ENCODE measurements at regions not wholly inside any gene's neighbourhood (a gene's known extent, or its start where the extent isn't known, plus 50 kb on each side); places are given as distances from the start of the nearest gene placed in this dataset.

DNA sequence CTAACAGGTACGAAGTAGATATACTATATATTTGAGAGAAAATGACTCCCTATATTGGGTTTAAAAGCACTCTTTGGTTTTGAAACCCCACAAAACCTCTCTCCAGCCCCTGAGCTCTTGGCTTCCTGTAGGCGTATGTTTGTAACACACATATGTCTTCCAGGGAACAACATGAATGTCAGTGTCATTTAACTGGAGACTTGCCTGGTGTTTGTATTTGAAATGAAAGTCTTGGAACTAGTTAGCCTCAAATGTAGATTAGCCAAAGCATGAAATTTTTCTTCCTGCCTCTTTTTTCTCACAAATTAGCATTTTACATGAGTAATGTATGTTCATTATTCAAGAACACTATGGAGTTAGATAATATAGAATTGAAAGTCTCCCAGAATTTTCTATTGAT, 411.8 kb upstream of the ASIC2 start:
- Histone ChIP-seq H3K27me3 (ENCODE audit: insufficient read depth, low read length) (no peaks in the 10 kb centered on the region), H3K79me2 (ENCODE audit: insufficient read depth, low read length) (no peaks in the 10 kb centered on the region), H3K4me2 (ENCODE audit: low read length) (no peak overlapping the region), H3K4me1 (ENCODE audit: insufficient read depth, low read length, severe bottlenecking) (no peaks in the 10 kb centered on the region), H3K9me2 (ENCODE audit: low read depth, low read length) (no peaks in the 10 kb centered on the region), H2AFZ (ENCODE audit: low read length) (no peak overlapping the region), H3K36me3 (ENCODE audit: insufficient read depth, low read length) (no peaks in the 10 kb centered on the region), H3K9ac (ENCODE audit: low read length) (no peak overlapping the region), H3K27ac (ENCODE audit: low read depth, low read length, poor library complexity, severe bottlenecking) (no peak overlapping the region), H3F3A (ENCODE audit: insufficient read depth, low read length) (no peaks in the 10 kb centered on the region), H3K4me3 (ENCODE audit: low read depth, low read length, poor library complexity, severe bottlenecking) (no peak overlapping the region), H3K9me3 (ENCODE audit: low read length) (no peaks in the 10 kb centered on the region), H4K20me1 (ENCODE audit: insufficient read depth, low read length) (no peaks in the 10 kb centered on the region)
- TF ChIP-seq EZH2 (IDR thresholded peaks at IDR 0.05; ENCODE audit: borderline replicate concordance, low read length) = no peak
- TF ChIP-seq, protein P1, sequence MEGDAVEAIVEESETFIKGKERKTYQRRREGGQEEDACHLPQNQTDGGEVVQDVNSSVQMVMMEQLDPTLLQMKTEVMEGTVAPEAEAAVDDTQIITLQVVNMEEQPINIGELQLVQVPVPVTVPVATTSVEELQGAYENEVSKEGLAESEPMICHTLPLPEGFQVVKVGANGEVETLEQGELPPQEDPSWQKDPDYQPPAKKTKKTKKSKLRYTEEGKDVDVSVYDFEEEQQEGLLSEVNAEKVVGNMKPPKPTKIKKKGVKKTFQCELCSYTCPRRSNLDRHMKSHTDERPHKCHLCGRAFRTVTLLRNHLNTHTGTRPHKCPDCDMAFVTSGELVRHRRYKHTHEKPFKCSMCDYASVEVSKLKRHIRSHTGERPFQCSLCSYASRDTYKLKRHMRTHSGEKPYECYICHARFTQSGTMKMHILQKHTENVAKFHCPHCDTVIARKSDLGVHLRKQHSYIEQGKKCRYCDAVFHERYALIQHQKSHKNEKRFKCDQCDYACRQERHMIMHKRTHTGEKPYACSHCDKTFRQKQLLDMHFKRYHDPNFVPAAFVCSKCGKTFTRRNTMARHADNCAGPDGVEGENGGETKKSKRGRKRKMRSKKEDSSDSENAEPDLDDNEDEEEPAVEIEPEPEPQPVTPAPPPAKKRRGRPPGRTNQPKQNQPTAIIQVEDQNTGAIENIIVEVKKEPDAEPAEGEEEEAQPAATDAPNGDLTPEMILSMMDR (IDR thresholded peaks at IDR 0.05; ENCODE audit: low read length) = no peak

DNA sequence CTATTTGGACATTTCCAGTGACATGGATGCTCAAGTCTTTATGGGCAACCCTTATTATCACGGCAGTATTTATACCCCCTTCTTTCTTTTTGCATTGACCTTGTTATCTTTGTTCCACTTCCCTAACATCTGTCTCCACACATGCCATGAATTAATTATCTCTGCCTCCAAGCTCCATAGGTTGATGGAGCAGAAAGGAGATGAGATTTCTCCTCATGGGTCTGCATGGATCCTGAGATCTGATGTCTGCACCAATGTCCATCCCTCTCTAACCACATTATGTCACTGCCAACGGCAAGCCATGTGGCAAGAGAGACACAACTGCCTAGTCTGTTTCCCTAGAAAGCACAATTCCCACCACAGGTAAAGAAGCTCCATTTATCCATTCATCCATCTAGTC, 416.8 kb upstream of the ASIC2 start:
- Histone ChIP-seq H3K4me3 (ENCODE audit: low read depth, low read length, poor library complexity, severe bottlenecking) (no peak overlapping the region), H3K9me2 (ENCODE audit: low read depth, low read length) (no peaks in the 10 kb centered on the region), H3K9me3 (ENCODE audit: low read length) (no peaks in the 10 kb centered on the region), H3K4me2 (ENCODE audit: low read length) (no peak overlapping the region), H3K4me1 (ENCODE audit: insufficient read depth, low read length, severe bottlenecking) (no peaks in the 10 kb centered on the region), H2AFZ (ENCODE audit: low read length) (no peak overlapping the region), H3K79me2 (ENCODE audit: insufficient read depth, low read length) (no peaks in the 10 kb centered on the region), H4K20me1 (ENCODE audit: insufficient read depth, low read length) (no peaks in the 10 kb centered on the region), H3K27ac (ENCODE audit: low read depth, low read length, poor library complexity, severe bottlenecking) (no peak overlapping the region), H3K36me3 (ENCODE audit: insufficient read depth, low read length) (no peaks in the 10 kb centered on the region), H3F3A (ENCODE audit: insufficient read depth, low read length) (no peaks in the 10 kb centered on the region), H3K9ac (ENCODE audit: low read length) (no peak overlapping the region), H3K27me3 (ENCODE audit: insufficient read depth, low read length) (no peaks in the 10 kb centered on the region)
- TF ChIP-seq, protein P1 (IDR thresholded peaks at IDR 0.05; ENCODE audit: low read length) = no peak
- TF ChIP-seq EZH2 (IDR thresholded peaks at IDR 0.05; ENCODE audit: borderline replicate concordance, low read length) = no peak

DNA sequence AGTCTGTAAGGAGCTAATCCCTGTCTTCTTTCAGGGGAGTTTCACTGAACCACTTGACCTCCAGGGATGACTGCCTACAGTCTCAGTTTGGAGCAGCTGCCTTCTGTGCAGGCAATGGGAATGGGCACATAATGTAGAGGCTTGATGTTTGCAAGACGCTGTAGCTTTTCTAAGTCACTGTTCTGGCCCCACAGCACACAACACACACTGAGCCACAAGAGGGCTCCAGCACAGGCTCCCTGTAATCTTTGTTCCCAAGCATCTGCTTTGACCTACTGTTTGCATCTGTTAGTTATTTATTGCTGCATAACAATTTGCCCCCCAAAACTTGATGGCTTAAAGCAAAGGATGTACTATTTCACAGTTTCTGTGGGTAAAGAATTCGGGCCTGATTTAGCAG, 419.0 kb upstream of the ASIC2 start:
- no peaks in the 10 kb centered on the region for H3K4me1 ChIP-seq (ENCODE audit: insufficient read depth, low read length, severe bottlenecking)
- H3K79me2 ChIP-seq (ENCODE audit: insufficient read depth, low read length) = no peaks in the 10 kb centered on the region
- no peaks in the 10 kb centered on the region for H3K9me3 ChIP-seq (ENCODE audit: low read length)
- no peak overlapping the region for H2AFZ ChIP-seq (ENCODE audit: low read length)
- H3K27ac ChIP-seq (ENCODE audit: low read depth, low read length, poor library complexity, severe bottlenecking) = no peak overlapping the region
- H3K4me2 ChIP-seq (ENCODE audit: low read length) = no peak overlapping the region
- no peak for TF ChIP-seq EZH2 (IDR thresholded peaks at IDR 0.05; ENCODE audit: borderline replicate concordance, low read length)
- TF ChIP-seq, protein P1 (IDR thresholded peaks at IDR 0.05; ENCODE audit: low read length) = peak; percentile 40; the same call in 1 of the 2 replicates
- H3K36me3 ChIP-seq (ENCODE audit: insufficient read depth, low read length) = no peaks in the 10 kb centered on the region
- H3K27me3 ChIP-seq (ENCODE audit: insufficient read depth, low read length) = no peaks in the 10 kb centered on the region
- no peaks in the 10 kb centered on the region for H3F3A ChIP-seq (ENCODE audit: insufficient read depth, low read length)
- no peak overlapping the region for H3K4me3 ChIP-seq (ENCODE audit: low read depth, low read length, poor library complexity, severe bottlenecking)
- no peaks in the 10 kb centered on the region for H4K20me1 ChIP-seq (ENCODE audit: insufficient read depth, low read length)
- no peak overlapping the region for H3K9ac ChIP-seq (ENCODE audit: low read length)
- H3K9me2 ChIP-seq (ENCODE audit: low read depth, low read length) = no peaks in the 10 kb centered on the region
